ENCODE measurements at regions not wholly inside any gene's neighbourhood (a gene's known extent, or its start where the extent isn't known, plus 50 kb on each side); places are given as distances from the start of the nearest gene placed in this dataset.

- no peak for ATAC-seq
- intact Hi-C loops (cut with DNase I): no loop called here
- no peak for DNase-seq
- H3K4me3 ChIP-seq: no peak overlapping the region
- H3K27me3 ChIP-seq (ENCODE audit: insufficient read depth in 3 of 3, low read length in 2 of 3): peaks cover 0 to 12% (median 0%) of the 10 kb centered on the region in 3 donors
- H3K4me1 ChIP-seq: peaks cover 4% of the 10 kb centered on the region
- H3K9me3 ChIP-seq: no peaks in the 10 kb centered on the region
- 71 to 82% (median 81%) methylated on average over 6 of the region's 6 CpGs for WGBS, 3 donors
- no peak overlapping the region for H3K27ac ChIP-seq
- no peaks in the 10 kb centered on the region for H3K36me3 ChIP-seq (ENCODE audit: insufficient read depth in 1 of 2, low read depth in 1 of 2)
- TF ChIP-seq, protein P1, sequence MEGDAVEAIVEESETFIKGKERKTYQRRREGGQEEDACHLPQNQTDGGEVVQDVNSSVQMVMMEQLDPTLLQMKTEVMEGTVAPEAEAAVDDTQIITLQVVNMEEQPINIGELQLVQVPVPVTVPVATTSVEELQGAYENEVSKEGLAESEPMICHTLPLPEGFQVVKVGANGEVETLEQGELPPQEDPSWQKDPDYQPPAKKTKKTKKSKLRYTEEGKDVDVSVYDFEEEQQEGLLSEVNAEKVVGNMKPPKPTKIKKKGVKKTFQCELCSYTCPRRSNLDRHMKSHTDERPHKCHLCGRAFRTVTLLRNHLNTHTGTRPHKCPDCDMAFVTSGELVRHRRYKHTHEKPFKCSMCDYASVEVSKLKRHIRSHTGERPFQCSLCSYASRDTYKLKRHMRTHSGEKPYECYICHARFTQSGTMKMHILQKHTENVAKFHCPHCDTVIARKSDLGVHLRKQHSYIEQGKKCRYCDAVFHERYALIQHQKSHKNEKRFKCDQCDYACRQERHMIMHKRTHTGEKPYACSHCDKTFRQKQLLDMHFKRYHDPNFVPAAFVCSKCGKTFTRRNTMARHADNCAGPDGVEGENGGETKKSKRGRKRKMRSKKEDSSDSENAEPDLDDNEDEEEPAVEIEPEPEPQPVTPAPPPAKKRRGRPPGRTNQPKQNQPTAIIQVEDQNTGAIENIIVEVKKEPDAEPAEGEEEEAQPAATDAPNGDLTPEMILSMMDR (IDR thresholded peaks at IDR 0.05): no peak
These were observed 90.7 kb downstream of the CHRD start for GRCh38 chr3:184470551-184470950.

GRCh38 chr3:184471439-184471838 is 90.1 kb upstream of the EPHB3 start:
- H3K4me3 ChIP-seq: no peak overlapping the region
- ATAC-seq (no peak), DNase-seq (no peak)
- no peaks in the 10 kb centered on the region for H3K36me3 ChIP-seq (ENCODE audit: insufficient read depth in 1 of 2, low read depth in 1 of 2)
- 61 to 75% (median 64%) methylated on average over 3 of the region's 3 CpGs for WGBS, 3 donors
- intact Hi-C loops (cut with DNase I): no loop called here
- TF ChIP-seq, protein P1 (IDR thresholded peaks at IDR 0.05): no peak
- no peak overlapping the region for H3K27ac ChIP-seq
- peaks cover under 1% of the 10 kb centered on the region for H3K4me1 ChIP-seq
- H3K9me3 ChIP-seq: no peaks in the 10 kb centered on the region
- peaks cover 0 to 12% (median 0%) of the 10 kb centered on the region in 3 donors for H3K27me3 ChIP-seq (ENCODE audit: insufficient read depth in 3 of 3, low read length in 2 of 3)

DNA sequence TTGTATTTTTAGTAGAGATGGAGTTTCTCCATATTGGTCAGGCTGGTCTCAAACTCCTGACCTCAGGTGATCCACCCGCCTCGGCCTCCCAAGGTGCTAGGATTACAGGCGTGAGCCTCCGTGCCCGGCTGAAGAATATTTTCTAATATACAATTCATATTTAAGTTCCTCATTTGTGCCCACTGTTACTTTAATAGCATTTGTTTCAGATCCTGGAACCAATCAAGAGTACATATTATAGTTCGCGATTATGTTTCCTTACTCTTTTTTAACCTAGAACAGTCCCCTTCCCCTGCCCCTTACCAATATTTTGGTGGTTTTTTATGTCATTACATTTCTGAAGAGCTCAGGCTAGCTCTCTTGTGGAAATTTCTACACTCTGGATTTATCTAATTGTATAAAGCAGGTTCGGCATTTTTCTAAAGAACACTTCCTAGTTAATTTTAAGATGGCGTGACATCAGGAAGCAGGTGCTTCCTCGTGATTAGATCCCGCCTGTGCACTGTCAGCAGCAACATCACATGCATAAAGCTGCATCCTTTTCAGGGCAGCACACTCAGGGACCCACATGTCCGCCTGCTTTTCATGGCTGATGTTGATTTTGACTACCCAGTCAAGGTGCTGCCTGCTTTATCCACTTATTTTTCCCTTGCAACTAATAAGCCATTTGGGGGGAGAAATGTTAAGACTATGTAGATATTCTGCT is 88.7 kb upstream of the EPHB3 start:
- Histone ChIP-seq H3K4me1 (no peaks in the 10 kb centered on the region), H3K36me3 (ENCODE audit: insufficient read depth in 1 of 2, low read depth in 1 of 2) (no peaks in the 10 kb centered on the region), H3K27me3 (ENCODE audit: insufficient read depth in 3 of 3, low read length in 2 of 3) (peaks cover 0 to 14% (median 0%) of the 10 kb centered on the region in 3 donors), H3K9me3 (no peaks in the 10 kb centered on the region), H3K27ac (peak overlapping the region; percentile 53), H3K4me3 (no peak overlapping the region)
- TF ChIP-seq, protein P1 (IDR thresholded peaks at IDR 0.05): no peak
- WGBS, 3 donors: 52 to 59% (median 57%) methylated on average over 12 of the region's 12 CpGs
- DNase-seq: peak in 1 of 2 donors; percentile 62
- peak in 2 of 4 donors; percentile 43 to 50 for ATAC-seq
- intact Hi-C loops (cut with DNase I): no loop called here

DNA sequence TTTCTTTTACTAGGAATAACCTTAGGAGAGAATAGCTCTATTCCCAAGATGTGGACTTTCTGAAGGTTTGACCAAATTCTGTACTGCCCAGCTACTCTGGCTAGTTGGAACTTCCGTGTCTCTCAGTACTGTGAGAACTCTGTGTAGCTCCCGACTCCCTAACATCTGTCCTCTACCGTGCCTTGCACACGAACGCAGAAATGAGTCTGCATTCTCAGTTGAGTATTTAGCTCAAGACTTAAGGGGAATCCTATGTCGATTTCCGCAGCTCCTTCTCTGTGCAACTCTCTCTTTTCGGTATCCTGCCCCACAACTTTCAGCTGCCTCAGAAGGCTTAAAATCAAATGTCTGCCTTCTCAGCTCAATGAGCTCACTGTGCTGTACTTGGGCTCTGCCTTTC is 86.7 kb upstream of the EPHB3 start:
- H3K36me3 ChIP-seq (ENCODE audit: insufficient read depth in 1 of 2, low read depth in 1 of 2): no peaks in the 10 kb centered on the region
- H3K27me3 ChIP-seq (ENCODE audit: insufficient read depth in 3 of 3, low read length in 2 of 3): peaks cover 0 to 14% (median 0%) of the 10 kb centered on the region in 3 donors
- intact Hi-C loops (cut with DNase I): no loop called here
- TF ChIP-seq, protein P1 (IDR thresholded peaks at IDR 0.05): no peak
- no peak overlapping the region for H3K4me3 ChIP-seq
- ATAC-seq: no peak
- no peaks in the 10 kb centered on the region for H3K9me3 ChIP-seq
- no peak overlapping the region for H3K27ac ChIP-seq
- DNase-seq: no peak
- 74 to 84% (median 80%) methylated on average over 8 of the region's 8 CpGs for WGBS, 3 donors
- no peaks in the 10 kb centered on the region for H3K4me1 ChIP-seq

GRCh38 chr3:184477940-184478339 is 83.6 kb upstream of the EPHB3 start:
- no peak for ATAC-seq
- WGBS, 3 donors: 72 to 91% (median 83%) methylated on average over 1 of the region's 1 CpG
- H3K27me3 ChIP-seq (ENCODE audit: insufficient read depth in 3 of 3, low read length in 2 of 3): peaks cover 0 to 12% (median 0%) of the 10 kb centered on the region in 3 donors

More at GRCh38 chr3:184477940-184478339, 83.6 kb upstream of the EPHB3 start:
- H3K9me3 ChIP-seq: no peaks in the 10 kb centered on the region
- no peak overlapping the region for H3K27ac ChIP-seq
- intact Hi-C loops (cut with DNase I): no loop called here
- no peaks in the 10 kb centered on the region for H3K4me1 ChIP-seq
- no peak for DNase-seq
- no peaks in the 10 kb centered on the region for H3K36me3 ChIP-seq (ENCODE audit: insufficient read depth in 1 of 2, low read depth in 1 of 2)
- no peak overlapping the region for H3K4me3 ChIP-seq
- TF ChIP-seq, protein P1 (IDR thresholded peaks at IDR 0.05): no peak
